ENCODE measurements at regions not wholly inside any gene's neighbourhood (a gene's known extent, or its start where the extent isn't known, plus 50 kb on each side); places are given as distances from the start of the nearest gene placed in this dataset.

DNA sequence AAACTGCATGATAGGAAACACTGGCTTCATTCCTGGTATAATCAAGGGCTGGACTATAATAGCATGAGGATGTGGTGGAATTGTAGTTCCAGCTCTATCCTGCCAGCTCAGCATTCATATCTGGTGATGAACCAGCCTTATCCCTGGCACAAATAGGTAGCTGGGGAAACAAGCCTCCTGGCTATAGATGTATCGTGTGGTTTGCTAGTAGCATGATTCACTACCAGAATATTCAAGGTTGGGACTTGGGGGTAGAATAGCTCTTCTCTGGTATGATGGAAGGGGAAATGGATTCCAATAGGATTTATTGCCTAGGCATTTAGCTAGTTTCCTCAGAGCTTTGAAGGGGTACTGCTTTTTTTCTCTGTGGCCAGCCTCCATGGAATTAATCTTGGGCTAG is 532.8 kb downstream of the FBXO15 start:
- no peak for ATAC-seq
- DNase-seq (ENCODE audit: low read depth, low spot score): no peak
- H3K27me3 ChIP-seq (replicated peaks in 1 of 2; ENCODE audit: control insufficient read depth in 2 of 2, insufficient read depth in 2 of 2, low read length in 1 of 2): no peaks in the 10 kb centered on the region
- H3K36me3 ChIP-seq (ENCODE audit: control insufficient read depth in 2 of 2, insufficient read depth in 2 of 2, low read length in 1 of 2): no peaks in the 10 kb centered on the region
- ChIA-PET SMC1A (ENCODE audit: uncharacterized antibody, unreplicated experiment) (no interaction called here), POLR2A (no interaction called here), CTCF (interaction anchor here (1.5 kb wide), 1 partner anchor 13 kb away, joined by 3 read pairs; no protein-coding TSS in a partner anchor), RAD21 (ENCODE audit: unreplicated experiment) (no interaction called here)
- H3K9me3 ChIP-seq (replicated peaks; ENCODE audit: control insufficient read depth, insufficient read depth, low read length): no peaks in the 10 kb centered on the region
- H2AFZ ChIP-seq (ENCODE audit: control insufficient read depth, low read depth, low read length): no peak overlapping the region
- BruUV-seq (replicated peaks): no TSS peak
- intact Hi-C loops (cut with micrococcal nuclease; ENCODE audit: unreplicated experiment): no loop called here
- 0% methylated on average over 1 of the region's 1 CpG for WGBS (ENCODE audit: insufficient coverage, insufficient replicate concordance, low lambda C conversion rate, missing lambda C conversion rate)
- H3K27ac ChIP-seq (ENCODE audit: control insufficient read depth, insufficient read depth): no peak overlapping the region
- TF ChIP-seq ATF7 (IDR thresholded peaks at IDR 0.05; ENCODE audit: low read depth): no peak
- TF ChIP-seq CBX3 (IDR thresholded peaks at IDR 0.05; ENCODE audit: borderline replicate concordance, low read depth): no peak
- no peak for TF ChIP-seq MTA3 (IDR thresholded peaks at IDR 0.05; ENCODE audit: borderline replicate concordance, low read length)
- no peak for TF ChIP-seq HDAC6 (IDR thresholded peaks at IDR 0.05; ENCODE audit: unreplicated experiment)
- no peak for TF ChIP-seq BRCA1 (IDR thresholded peaks at IDR 0.05; ENCODE audit: low read depth, low read length)
- no peak for TF ChIP-seq JUNB (IDR thresholded peaks at IDR 0.05)
- TF ChIP-seq HCFC1 (IDR thresholded peaks at IDR 0.05; ENCODE audit: low read length): no peak
- no peaks in the 10 kb centered on the region for H4K20me1 ChIP-seq (ENCODE audit: control insufficient read depth, insufficient read depth)
- FAIRE-seq: no peak
- H3K4me2 ChIP-seq (ENCODE audit: control insufficient read depth, insufficient read depth): no peak overlapping the region
- no peaks in the 10 kb centered on the region for H3K4me1 ChIP-seq (ENCODE audit: control insufficient read depth, insufficient read depth, low read length)
- in situ Hi-C loops (cut with MboI): no loop called here
- H3K79me2 ChIP-seq (ENCODE audit: control insufficient read depth, insufficient read depth, low read length): no peaks in the 10 kb centered on the region
- no peak overlapping the region for H3K9ac ChIP-seq (ENCODE audit: control insufficient read depth, insufficient read depth, low read length)
- no peak overlapping the region for H3K4me3 ChIP-seq

GRCh38 chr18:73613706-73614340 is 533.8 kb downstream of the FBXO15 start:
- CTCF ChIA-PET: interaction anchor here (1.0 to 1.5 kb wide), 2 partner anchors 10 to 12 kb away, joined by 3 read pairs; no protein-coding TSS in a partner anchor
- Histone ChIP-seq H3K9ac (ENCODE audit: control insufficient read depth, insufficient read depth, low read length) (no peak overlapping the region), H4K20me1 (ENCODE audit: control insufficient read depth, insufficient read depth) (no peaks in the 10 kb centered on the region), H2AFZ (ENCODE audit: control insufficient read depth, low read depth, low read length) (no peak overlapping the region), H3K27me3 (replicated peaks in 1 of 2; ENCODE audit: control insufficient read depth in 2 of 2, insufficient read depth in 2 of 2, low read length in 1 of 2) (no peaks in the 10 kb centered on the region), H3K4me1 (ENCODE audit: control insufficient read depth, insufficient read depth, low read length) (no peaks in the 10 kb centered on the region), H3K79me2 (ENCODE audit: control insufficient read depth, insufficient read depth, low read length) (no peaks in the 10 kb centered on the region), H3K4me2 (ENCODE audit: control insufficient read depth, insufficient read depth) (no peak overlapping the region), H3K27ac (ENCODE audit: control insufficient read depth, insufficient read depth) (no peak overlapping the region), H3K4me3 (no peak overlapping the region), H3K9me3 (replicated peaks; ENCODE audit: control insufficient read depth, insufficient read depth, low read length) (no peaks in the 10 kb centered on the region), H3K36me3 (ENCODE audit: control insufficient read depth in 2 of 2, insufficient read depth in 2 of 2, low read length in 1 of 2) (no peaks in the 10 kb centered on the region)
- BruUV-seq (replicated peaks): no TSS peak
- DNase-seq (ENCODE audit: low read depth, low spot score): no peak
- intact Hi-C loops (cut with micrococcal nuclease; ENCODE audit: unreplicated experiment): no loop called here
- POLR2A ChIA-PET: no interaction called here
- SMC1A ChIA-PET (ENCODE audit: uncharacterized antibody, unreplicated experiment): interaction anchor here (0.8 kb wide), 1 partner anchor 9 kb away, joined by 3 read pairs; no protein-coding TSS in a partner anchor
- RAD21 ChIA-PET (ENCODE audit: unreplicated experiment): no interaction called here
- ATAC-seq: no peak
- FAIRE-seq: no peak
- in situ Hi-C loops (cut with MboI): no loop called here
- 18% methylated on average over 1 of the region's 1 CpG for WGBS (ENCODE audit: insufficient coverage, insufficient replicate concordance, low lambda C conversion rate, missing lambda C conversion rate)
- TF ChIP-seq TBL1XR1 (IDR thresholded peaks at IDR 0.05; ENCODE audit: low read depth, low read length) (no peak), ZNF24 (IDR thresholded peaks at IDR 0.05) (no peak), NR2C2 (IDR thresholded peaks at IDR 0.05; ENCODE audit: borderline replicate concordance, control insufficient read depth, insufficient read length, low read depth) (no peak), CBX3 (IDR thresholded peaks at IDR 0.05; ENCODE audit: borderline replicate concordance, low read depth) (no peak), ZBTB4 (CRISPR knock-in tag; IDR thresholded peaks at IDR 0.05) (no peak), BACH1 (IDR thresholded peaks at IDR 0.05; ENCODE audit: borderline replicate concordance) (no peak), SRF (IDR thresholded peaks at IDR 0.05; ENCODE audit: low read depth in 2 of 2, low read length in 2 of 2) (no peak), SIN3A (IDR thresholded peaks at IDR 0.05; ENCODE audit: low read depth, low read length) (no peak), RFX5 (IDR thresholded peaks at IDR 0.05; ENCODE audit: low read depth, low read length) (no peak), JUND (IDR thresholded peaks at IDR 0.05; ENCODE audit: low read depth, low read length) (no peak), CREM (IDR thresholded peaks at IDR 0.05; ENCODE audit: low read depth) (no peak), LARP7 (IDR thresholded peaks at IDR 0.05) (no peak), MTA3 (IDR thresholded peaks at IDR 0.05; ENCODE audit: borderline replicate concordance, low read length) (no peak)
